Endothelial cell of umbilical vein (primary cell): ENCODE measurements at regions not wholly inside any gene's neighbourhood (a gene's known extent, or its start where the extent isn't known, plus 50 kb on each side); places are given as distances from the start of the nearest gene placed in this dataset.

ENCODE experiments used
- BruUV-seq: library from RNA; stranded (reverse); fragments of 400-500 nt; replicated peaks from 2 replicates; lab custom pipeline; 2021; lab: Mats Ljungman, UMichigan
- CTCF ChIA-PET: fragments of 300-600, 350-600 bp; sonication (Branson Sonifier 250); formaldehyde crosslinking; loops from one replicate; lab custom pipeline; 2021; ENCODE audit warnings: antibody characterized with exemption, inconsistent platforms; lab: Charles Lee
- POLR2A ChIA-PET: fragments of 300-600, 350-600 bp; sonication (Branson Sonifier 250); formaldehyde crosslinking; loops from one replicate; lab custom pipeline; 2021; ENCODE audit warnings: antibody characterized with exemption, inconsistent platforms; lab: Charles Lee
- DNase-seq: peaks from one replicate; pipeline ENCODE4 v3.0.0-alpha.2; 2011; ENCODE audit warnings: low read depth, low spot score
- FAIRE-seq: peaks from 2 replicates; lab custom pipeline; 2011; peaks lifted over from hg19 to GRCh38; lab: Jason Lieb, UNC
- H2AFZ ChIP-seq: 2 replicates; pipeline ENCODE4 v1.6.0; 2012; ENCODE audit warnings: low read depth, low read length, control low read depth, inconsistent platforms
- H3K27ac ChIP-seq: 2 replicates; pipeline ENCODE4 v1.5.1; 2011; ENCODE audit warnings: low read depth, mild to moderate bottlenecking, control low read depth, low read length, moderate library complexity; ENCODE audit not compliant: insufficient read depth
- H3K27me3 ChIP-seq, 2 experiments: 2 replicates each; pipeline versions ENCODE4 v1.6.0 to v1.6.1; 2011; ENCODE audit warnings: low read length in 2 of 2, mixed read lengths in 1 of 2; ENCODE audit not compliant: control insufficient read depth in 2 of 2, insufficient read depth in 2 of 2
- H3K36me3 ChIP-seq, 2 experiments: 2 replicates in 1 of 2; 3 replicates in 1 of 2; pipeline ENCODE4 v1.5.1; 2011; ENCODE audit warnings: low read length in 2 of 2, mild to moderate bottlenecking in 1 of 2, moderate library complexity in 1 of 2; ENCODE audit not compliant: control insufficient read depth in 2 of 2, insufficient read depth in 2 of 2; ENCODE audit errors: extremely low read depth in 1 of 2
- H3K4me1 ChIP-seq: 3 replicates; pipeline ENCODE4 v1.5.1; 2011; ENCODE audit warnings: mild to moderate bottlenecking, low read length; ENCODE audit not compliant: control insufficient read depth, insufficient read depth; ENCODE audit errors: extremely low read depth
- H3K4me2 ChIP-seq: 2 replicates; pipeline ENCODE4 v1.6.1; 2011; ENCODE audit warnings: low read length, control low read depth, mixed read lengths; ENCODE audit not compliant: insufficient read depth
- H3K4me3 ChIP-seq, 3 experiments: fragments of 200-600 bp in 1 of 3; sonication (generic), shearing (Covaris generic) in 1 of 3; replicated peaks in 1 of 3; 2 replicates each; pipeline ENCODE4 v1.5.1; 2011 to 2016; ENCODE audit warnings: control low read depth in 3 of 3, low read length in 3 of 3, mild to moderate bottlenecking in 2 of 3, inconsistent platforms in 1 of 3, low read depth in 1 of 3, moderate library complexity in 1 of 3; ENCODE audit not compliant: insufficient read depth in 1 of 3
- H3K79me2 ChIP-seq: 2 replicates; pipeline ENCODE4 v1.6.0; 2012; ENCODE audit warnings: low read length, inconsistent platforms; ENCODE audit not compliant: control insufficient read depth, insufficient read depth
- H3K9ac ChIP-seq: replicated peaks from 2 replicates; pipeline ENCODE3; 2011; ENCODE audit warnings: low read length, control low read depth; ENCODE audit not compliant: insufficient read depth; ENCODE audit errors: extremely low read depth
- H3K9me1 ChIP-seq: replicated peaks from 3 replicates; pipeline ENCODE4 v1.6.0; 2011; ENCODE audit warnings: mild to moderate bottlenecking, low read length; ENCODE audit not compliant: control insufficient read depth, insufficient read depth; ENCODE audit errors: extremely low read depth
- H3K9me3 ChIP-seq: replicated peaks from 2 replicates; pipeline ENCODE4 v1.5.1; 2012; ENCODE audit warnings: low read length, inconsistent platforms; ENCODE audit not compliant: control insufficient read depth, insufficient read depth
- H4K20me1 ChIP-seq: replicated peaks from 2 replicates; pipeline ENCODE3; 2011; ENCODE audit warnings: mild to moderate bottlenecking, low read length; ENCODE audit not compliant: control insufficient read depth, insufficient read depth; ENCODE audit errors: extremely low read depth
- EZH2 ChIP-seq: IDR thresholded peaks from 2 replicates; pipeline ENCODE4 v1.6.1; 2012; ENCODE audit warnings: borderline replicate concordance, low read depth, mild to moderate bottlenecking, moderate library complexity, low read length, inconsistent platforms; ENCODE audit not compliant: severe bottlenecking
- FOS ChIP-seq: IDR thresholded peaks from 2 replicates; pipeline ENCODE4 v1.6.1; 2011; ENCODE audit warnings: mild to moderate bottlenecking, low read length, moderate library complexity, borderline replicate concordance; ENCODE audit not compliant: insufficient read depth
- GATA2 ChIP-seq: IDR thresholded peaks from 2 replicates; pipeline ENCODE4 v1.7.0; 2011; ENCODE audit warnings: low read depth, mild to moderate bottlenecking, moderate library complexity, mixed read lengths, low read length; ENCODE audit not compliant: insufficient read length, insufficient read depth
- JUN ChIP-seq: IDR thresholded peaks from 2 replicates; pipeline ENCODE4 v1.6.1; 2011; ENCODE audit warnings: borderline replicate concordance, low read depth; ENCODE audit not compliant: insufficient read length, insufficient read depth
- MYC ChIP-seq: IDR thresholded peaks from one replicate; pipeline ENCODE4 v1.6.1; 2011; ENCODE audit warnings: mild to moderate bottlenecking, low read depth, low read length
- POLR2A ChIP-seq: IDR thresholded peaks from 2 replicates; pipeline ENCODE4 v1.6.1; 2012; ENCODE audit warnings: low read depth, mild to moderate bottlenecking, control low read depth, low read length
- POLR2AphosphoS5 ChIP-seq: IDR thresholded peaks from 2 replicates; pipeline ENCODE4 v1.6.1; 2012; ENCODE audit warnings: low read depth, mild to moderate bottlenecking, control low read depth, low read length, moderate library complexity; ENCODE audit not compliant: insufficient read depth
- dilution Hi-C: fragments of 300-500 bp; cut with MboI; formaldehyde crosslinking; loops from one replicate; pipeline ENCODE4 v1.15.0; 2019; ENCODE audit warnings: low sequenced_read_pairs; ENCODE audit not compliant: extremely low pct_ligation_motif_present
- intact Hi-C: fragments of 100-400 bp; cut with micrococcal nuclease; formaldehyde crosslinking; loops from one replicate; pipeline ENCODE4 v1.10.0; 2022
- TF ChIP-seq, protein P1 (sequence below): IDR thresholded peaks from 2 replicates; pipeline ENCODE4 v1.6.1; 2011; ENCODE audit not compliant: insufficient read depth, insufficient read length
- TF ChIP-seq, protein P2 (sequence below), 2 donors: IDR thresholded peaks; 1 replicate in 1 of 2; 2 replicates in 1 of 2; pipeline ENCODE4 v1.5.1; 2011; ENCODE audit warnings: low read length in 2 of 2, mild to moderate bottlenecking in 2 of 2, moderate library complexity in 2 of 2, control low read depth in 1 of 2, inconsistent platforms in 1 of 2, low read depth in 1 of 2; ENCODE audit not compliant: insufficient read depth in 1 of 2; ENCODE audit errors: extremely low read depth in 1 of 2

DNA sequence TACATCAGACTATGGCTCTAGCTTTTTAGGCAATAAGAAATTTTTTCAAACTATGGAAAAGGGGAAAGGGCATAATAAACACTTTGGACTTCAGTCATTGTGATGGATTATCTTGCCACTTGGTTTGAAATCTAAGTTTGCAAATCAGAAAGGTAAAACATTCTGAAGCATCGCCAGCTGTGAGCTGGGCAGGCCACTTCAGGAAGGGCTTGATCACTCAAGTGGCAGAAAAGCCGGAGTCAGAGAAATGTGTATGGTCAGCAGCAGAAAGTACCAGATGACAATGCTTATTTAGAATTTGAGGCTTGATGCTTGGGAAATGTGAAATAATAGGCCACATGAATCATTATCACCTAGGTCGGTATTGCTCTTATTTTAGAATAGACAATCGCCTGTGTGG lies 79.7 kb downstream of the ZNF648 start:
- Histone ChIP-seq H3K4me2 (no peak overlapping the region), H3K4me1 (no peaks in the 10 kb centered on the region), H4K20me1 (no peaks in the 10 kb centered on the region), H3K9ac (no peak overlapping the region), H3K4me3 (no peak overlapping the region), H2AFZ (no peak overlapping the region), H3K36me3 (no peaks in the 10 kb centered on the region), H3K9me1 (no peaks in the 10 kb centered on the region), H3K9me3 (no peaks in the 10 kb centered on the region), H3K27ac (no peak overlapping the region), H3K79me2 (no peaks in the 10 kb centered on the region), H3K27me3 (no peaks in the 10 kb centered on the region)
- TF ChIP-seq FOS = no peak
- no peak for TF ChIP-seq POLR2AphosphoS5
- TF ChIP-seq, protein P1, sequence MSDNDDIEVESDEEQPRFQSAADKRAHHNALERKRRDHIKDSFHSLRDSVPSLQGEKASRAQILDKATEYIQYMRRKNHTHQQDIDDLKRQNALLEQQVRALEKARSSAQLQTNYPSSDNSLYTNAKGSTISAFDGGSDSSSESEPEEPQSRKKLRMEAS = no peak
- TF ChIP-seq, protein P2, sequence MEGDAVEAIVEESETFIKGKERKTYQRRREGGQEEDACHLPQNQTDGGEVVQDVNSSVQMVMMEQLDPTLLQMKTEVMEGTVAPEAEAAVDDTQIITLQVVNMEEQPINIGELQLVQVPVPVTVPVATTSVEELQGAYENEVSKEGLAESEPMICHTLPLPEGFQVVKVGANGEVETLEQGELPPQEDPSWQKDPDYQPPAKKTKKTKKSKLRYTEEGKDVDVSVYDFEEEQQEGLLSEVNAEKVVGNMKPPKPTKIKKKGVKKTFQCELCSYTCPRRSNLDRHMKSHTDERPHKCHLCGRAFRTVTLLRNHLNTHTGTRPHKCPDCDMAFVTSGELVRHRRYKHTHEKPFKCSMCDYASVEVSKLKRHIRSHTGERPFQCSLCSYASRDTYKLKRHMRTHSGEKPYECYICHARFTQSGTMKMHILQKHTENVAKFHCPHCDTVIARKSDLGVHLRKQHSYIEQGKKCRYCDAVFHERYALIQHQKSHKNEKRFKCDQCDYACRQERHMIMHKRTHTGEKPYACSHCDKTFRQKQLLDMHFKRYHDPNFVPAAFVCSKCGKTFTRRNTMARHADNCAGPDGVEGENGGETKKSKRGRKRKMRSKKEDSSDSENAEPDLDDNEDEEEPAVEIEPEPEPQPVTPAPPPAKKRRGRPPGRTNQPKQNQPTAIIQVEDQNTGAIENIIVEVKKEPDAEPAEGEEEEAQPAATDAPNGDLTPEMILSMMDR (IDR thresholded peaks at IDR 0.05; ENCODE audit: extremely low read depth in 1 of 2, insufficient read depth in 1 of 2, low read depth in 1 of 2, low read length in 2 of 2) = no peak
- TF ChIP-seq POLR2A = no peak
- TF ChIP-seq EZH2 = no peak
- no peak for TF ChIP-seq GATA2
- no peak for TF ChIP-seq JUN
- TF ChIP-seq MYC = no peak
- DNase-seq (no peak), FAIRE-seq (no peak)
- dilution Hi-C loops = no loop called here
- ChIA-PET POLR2A (no interaction called here), CTCF (no interaction called here)
- intact Hi-C loops = no loop called here
- no TSS peak for BruUV-seq
